NT2/D1 (cell line): ENCODE measurements at regions not wholly inside any gene's neighbourhood (a gene's known extent, or its start where the extent isn't known, plus 50 kb on each side); places are given as distances from the start of the nearest gene placed in this dataset.

Experiments
- SUZ12 ChIP-seq: IDR thresholded peaks from 2 replicates; pipeline ENCODE4 v1.6.1; 2011; ENCODE audit not compliant: insufficient read length, insufficient read depth; ENCODE audit errors: extremely low read depth
- ZNF274 ChIP-seq: IDR thresholded peaks from 2 replicates; pipeline ENCODE4 v1.6.1; 2011; ENCODE audit warnings: mild to moderate bottlenecking, low read depth, low read length

- no peak for TF ChIP-seq ZNF274
- no peak for TF ChIP-seq SUZ12
These were observed 283.7 kb upstream of the GATB start for GRCh38 chr4:152044331-152045036.
